Right cardiac atrium (tissue), 5 donors: ENCODE measurements at regions not wholly inside any gene's neighbourhood (a gene's known extent, or its start where the extent isn't known, plus 50 kb on each side); places are given as distances from the start of the nearest gene placed in this dataset.

Experiments
- ATAC-seq, 2 donors: fragments of 200-7000 bp; cut with Tn5 transposase; one replicate each; pipeline versions ENCODE4 v1.8.0 to v1.9.1; 2020; ENCODE audit warnings: moderate library complexity in 2 of 2, mild to moderate bottlenecking in 1 of 2
- DNase-seq, 3 donors: peaks; one replicate each; pipeline ENCODE4 v3.0.0-alpha.2; 2020
- H3K27ac ChIP-seq: one replicate; pipeline ENCODE4 v1.5.1; 2013; ENCODE audit warnings: mild to moderate bottlenecking, low read length, control low read depth, moderate library complexity
- H3K27me3 ChIP-seq: one replicate; pipeline ENCODE4 v1.6.1; 2013; ENCODE audit not compliant: control insufficient read depth, insufficient read depth
- H3K4me1 ChIP-seq: one replicate; pipeline ENCODE4 v1.6.1; 2013; ENCODE audit warnings: low read length; ENCODE audit not compliant: control insufficient read depth, insufficient read depth
- H3K4me3 ChIP-seq: one replicate; pipeline ENCODE4 v1.5.1; 2013; ENCODE audit warnings: low read length, control low read depth
- H3K9me3 ChIP-seq: one replicate; pipeline ENCODE4 v1.6.1; 2013; ENCODE audit warnings: low read length; ENCODE audit not compliant: control insufficient read depth
- WGBS: extraction: QIAGEN DNeasy Blood & Tissue Kit; methylation state at CpG from one replicate; pipeline ENCODE4 v1.1.7; 2013; 5-methylcytosine and 5-hydroxymethylcytosine counted together
- intact Hi-C, 4 donors: fragments of 100-400 bp; cut with DNase I; formaldehyde crosslinking; loops; one replicate each; pipeline versions ENCODE4 v1.11.0 to v1.14.0; 2022 to 2023
- donor health status: healthy with polysubstance abuse.
- donor health status: DM: no; HTN: yes; CAD: no.
- donor health status: DM: no; HTN: no; CAD: no.
- donor health status: DM: no; HTN: yes; CAD: no; lungs with severe emphysema.
- donor health status: DM: yes; HTN: yes; CAD: no.

DNA sequence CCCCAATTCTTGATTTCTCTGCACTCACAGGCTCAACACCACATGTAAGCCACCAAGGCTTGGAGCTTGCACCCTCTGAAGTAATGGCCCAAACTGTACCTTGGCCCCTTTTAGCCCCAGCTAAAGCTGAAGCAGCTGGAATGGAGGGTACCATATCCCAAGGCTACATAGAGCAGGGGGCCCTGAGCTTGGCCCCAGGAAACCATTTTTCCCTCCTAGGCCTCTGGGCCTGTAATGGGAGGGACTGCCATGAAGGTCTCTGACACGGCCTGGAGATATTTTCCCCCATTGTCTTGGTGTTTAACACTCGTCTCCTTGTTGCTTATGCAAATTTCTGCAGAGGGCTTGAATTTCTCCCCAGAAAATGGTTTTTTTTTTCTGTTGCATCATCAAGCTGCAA is 69.7 kb downstream of the SKA1 start:
- no peak overlapping the region for H3K27ac ChIP-seq
- 68% methylated on average over 2 of the region's 2 CpGs for WGBS
- H3K4me1 ChIP-seq, result no peaks in the 10 kb centered on the region
- no peaks in the 10 kb centered on the region for H3K27me3 ChIP-seq
- no peak for DNase-seq
- intact Hi-C loops, result no loop called here
- no peaks in the 10 kb centered on the region for H3K9me3 ChIP-seq
- H3K4me3 ChIP-seq, result no peak overlapping the region
- ATAC-seq, result no peak

DNA sequence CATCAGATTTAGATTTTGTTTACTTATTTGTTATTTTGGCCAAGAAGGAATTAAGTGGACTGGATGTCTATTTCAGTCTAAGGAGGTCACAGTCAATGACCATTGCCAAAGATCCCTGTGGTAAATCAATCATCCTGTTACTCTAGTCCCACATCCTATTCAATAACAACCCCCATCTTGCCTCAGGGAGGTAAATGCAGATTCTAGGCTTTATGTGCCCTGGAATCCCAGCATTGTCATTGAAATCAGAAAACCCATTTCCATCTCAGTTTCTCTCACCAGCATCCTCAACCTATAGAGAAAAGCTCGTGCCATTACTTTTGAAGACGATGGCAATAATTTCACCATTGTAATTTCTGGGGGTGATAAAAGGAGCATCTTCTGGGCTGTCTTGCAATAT is 71.8 kb downstream of the SKA1 start:
- 76% methylated on average over 2 of the region's 2 CpGs for WGBS
- H3K9me3 ChIP-seq, result no peaks in the 10 kb centered on the region
- ATAC-seq, result no peak
- intact Hi-C loops, result no loop called here
- H3K4me1 ChIP-seq, result no peaks in the 10 kb centered on the region
- DNase-seq, result no peak
- no peaks in the 10 kb centered on the region for H3K27me3 ChIP-seq
- H3K4me3 ChIP-seq, result no peak overlapping the region
- no peak overlapping the region for H3K27ac ChIP-seq

DNA sequence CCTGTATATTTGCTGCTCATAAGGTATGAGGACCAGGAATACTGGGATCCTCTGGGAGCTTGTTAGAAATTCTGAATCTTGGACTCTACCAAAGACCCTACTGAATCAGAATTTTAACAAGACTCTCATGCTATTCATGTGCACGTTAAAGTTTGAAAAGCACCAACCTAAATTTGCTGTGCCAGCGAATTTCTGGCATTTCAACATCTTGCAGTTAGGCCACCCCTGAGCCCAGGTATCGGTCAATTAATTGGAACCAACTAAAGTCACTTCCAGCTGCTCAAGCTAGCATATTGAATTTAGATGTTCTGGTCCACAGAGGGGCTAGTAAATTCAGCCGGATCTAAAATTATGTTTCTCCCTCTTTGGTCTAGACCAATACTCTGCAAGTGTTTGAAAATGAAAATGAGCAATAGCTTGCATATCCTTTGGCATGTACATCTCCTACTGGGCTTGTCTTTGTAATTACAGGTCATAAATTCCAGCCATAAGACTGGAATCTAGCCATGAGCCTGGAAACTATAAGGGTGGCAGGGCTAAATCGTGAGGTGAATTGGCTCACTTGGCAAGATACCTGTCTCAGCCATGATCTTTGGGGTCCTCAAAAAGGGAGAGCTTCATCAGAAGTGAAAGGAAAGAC is 72.4 kb downstream of the SKA1 start:
- 84% methylated on average over 5 of the region's 5 CpGs for WGBS
- no peak for DNase-seq
- intact Hi-C loops, result no loop called here

DNA sequence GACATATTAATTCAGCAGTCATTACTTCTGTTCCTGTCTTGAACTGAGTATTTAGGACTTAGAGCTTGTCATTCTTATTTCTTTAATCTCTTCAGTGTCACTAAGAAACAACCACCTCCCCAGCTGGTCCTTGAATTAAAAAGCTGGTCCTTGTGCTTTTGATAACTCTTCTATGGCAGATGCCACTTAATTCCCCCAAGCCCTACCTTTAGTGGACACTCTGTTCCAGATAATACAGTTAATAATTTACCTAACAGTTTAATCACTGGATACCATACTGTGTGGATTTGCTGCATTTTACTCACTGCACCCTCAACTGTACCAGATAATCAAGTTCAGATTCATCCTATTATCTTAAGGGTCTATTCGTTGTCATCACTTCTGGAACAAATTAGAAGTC is 73.1 kb downstream of the SKA1 start:
- intact Hi-C loops, result no loop called here
- H3K27me3 ChIP-seq, result no peaks in the 10 kb centered on the region
- DNase-seq (no peak), ATAC-seq (no peak)
- no peaks in the 10 kb centered on the region for H3K9me3 ChIP-seq
- H3K27ac ChIP-seq, result no peak overlapping the region
- H3K4me3 ChIP-seq, result no peak overlapping the region
- H3K4me1 ChIP-seq, result no peaks in the 10 kb centered on the region
- 75% methylated on average over 1 of the region's 1 CpG for WGBS

More for the DNA sequence above, 72.4 kb downstream of the SKA1 start:
- Histone ChIP-seq H3K27ac (no peak overlapping the region), H3K27me3 (no peaks in the 10 kb centered on the region), H3K9me3 (no peaks in the 10 kb centered on the region), H3K4me3 (no peak overlapping the region), H3K4me1 (no peaks in the 10 kb centered on the region)
- no peak for ATAC-seq

DNA sequence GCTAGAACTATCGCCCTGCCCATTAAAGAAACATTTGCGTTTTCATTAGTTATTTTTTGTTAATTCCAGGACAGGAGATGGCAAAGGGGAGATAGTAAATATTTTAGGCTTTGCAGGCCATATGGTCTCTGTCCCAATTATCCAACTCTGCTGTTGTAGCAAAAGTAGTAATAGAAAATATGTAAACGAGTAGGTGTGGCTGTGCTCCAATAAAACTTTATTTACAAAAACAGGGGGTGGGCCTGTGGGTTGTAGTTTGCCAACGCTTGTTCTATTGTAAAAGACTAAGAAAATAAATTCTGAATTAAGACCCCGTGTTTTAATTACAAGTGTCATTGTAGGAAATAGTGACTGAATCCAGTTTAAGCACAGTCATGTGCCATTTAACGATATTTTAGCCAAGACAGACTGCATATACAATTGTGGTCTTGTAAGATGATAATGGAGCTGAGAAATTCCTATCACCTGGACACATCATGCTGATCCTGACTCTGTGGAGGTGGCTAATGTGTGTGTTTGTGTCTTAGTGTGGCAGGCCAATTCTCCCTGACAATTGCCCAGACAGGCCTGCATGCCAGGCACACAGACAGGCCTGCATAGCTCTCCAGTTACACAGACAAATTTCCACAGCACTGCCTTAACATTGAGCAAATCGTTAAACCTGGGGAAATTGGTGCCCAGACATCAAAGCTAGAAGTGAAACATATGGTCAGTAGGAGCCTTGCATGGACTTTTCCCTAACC is 76.4 kb downstream of the SKA1 start:
- Histone ChIP-seq H3K27ac (no peak overlapping the region), H3K9me3 (no peaks in the 10 kb centered on the region), H3K27me3 (no peaks in the 10 kb centered on the region), H3K4me3 (no peak overlapping the region), H3K4me1 (no peaks in the 10 kb centered on the region)
- WGBS, result 82% methylated on average over 7 of the region's 7 CpGs
- intact Hi-C loops, result no loop called here
- no peak for ATAC-seq
- no peak for DNase-seq

- Histone ChIP-seq H3K4me1 (no peaks in the 10 kb centered on the region), H3K9me3 (no peaks in the 10 kb centered on the region), H3K27ac (no peak overlapping the region), H3K4me3 (no peak overlapping the region), H3K27me3 (no peaks in the 10 kb centered on the region)
- intact Hi-C loops, result no loop called here
- DNase-seq (no peak), ATAC-seq (no peak)
- 76% methylated on average over 1 of the region's 1 CpG for WGBS
Measured at GRCh38 chr18:50453014-50453680, 78.3 kb downstream of the SKA1 start.

DNA sequence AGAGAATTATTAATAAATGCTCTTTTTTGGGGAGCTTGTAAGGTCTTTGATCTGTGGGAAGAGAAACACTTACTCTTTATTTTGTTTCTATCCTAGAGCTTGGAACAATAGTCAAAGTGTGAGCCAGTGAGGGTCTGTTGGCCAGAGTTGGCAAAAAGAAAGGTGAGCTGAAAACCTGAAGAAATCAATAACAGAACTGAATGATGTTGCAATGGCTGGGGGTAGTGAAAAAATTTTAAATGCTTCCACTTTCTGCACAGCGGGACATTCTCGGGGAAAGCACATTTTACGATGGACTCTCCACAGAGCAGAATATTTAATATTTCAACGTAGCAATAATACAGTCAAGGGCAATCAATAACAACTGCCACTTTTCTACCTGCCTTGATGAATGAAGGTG is 78.9 kb downstream of the SKA1 start:
- Histone ChIP-seq H3K4me3 (no peak overlapping the region), H3K27ac (no peak overlapping the region), H3K27me3 (no peaks in the 10 kb centered on the region), H3K9me3 (no peaks in the 10 kb centered on the region), H3K4me1 (no peaks in the 10 kb centered on the region)
- WGBS, result 91% methylated on average over 4 of the region's 4 CpGs
- ATAC-seq, result no peak
- no peak for DNase-seq
- intact Hi-C loops, result no loop called here

GRCh38 chr18:50454387-50454988 is 79.6 kb downstream of the SKA1 start:
- WGBS, result 76% methylated on average over 10 of the region's 10 CpGs
- ATAC-seq, result no peak
- DNase-seq, result no peak
- H3K9me3 ChIP-seq, result no peaks in the 10 kb centered on the region
- no peak overlapping the region for H3K4me3 ChIP-seq
- intact Hi-C loops, result no loop called here
- H3K27ac ChIP-seq, result no peak overlapping the region
- no peaks in the 10 kb centered on the region for H3K27me3 ChIP-seq
- no peaks in the 10 kb centered on the region for H3K4me1 ChIP-seq

DNA sequence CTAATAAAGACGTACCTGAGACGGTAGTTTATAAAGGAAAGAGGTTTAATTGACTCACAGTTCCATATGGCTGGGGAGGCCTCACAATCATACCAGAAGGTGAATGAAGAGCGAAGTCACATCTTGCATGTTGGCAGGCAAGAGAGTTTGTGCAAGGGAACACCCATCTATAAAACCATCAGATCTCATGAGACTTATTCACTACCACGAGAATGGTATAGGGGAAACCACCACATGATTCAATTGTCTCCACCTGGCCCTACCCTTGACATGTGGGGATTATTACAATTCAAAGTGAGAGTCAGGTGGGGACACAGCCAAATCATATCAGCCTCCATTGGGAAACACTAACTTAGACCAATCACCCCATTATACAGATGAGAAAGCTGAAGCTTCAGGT is 81.4 kb downstream of the SKA1 start:
- no peaks in the 10 kb centered on the region for H3K4me1 ChIP-seq
- no peaks in the 10 kb centered on the region for H3K9me3 ChIP-seq
- WGBS, result 86% methylated on average over 4 of the region's 4 CpGs
- no peaks in the 10 kb centered on the region for H3K27me3 ChIP-seq
- H3K4me3 ChIP-seq, result no peak overlapping the region
- DNase-seq (no peak), ATAC-seq (no peak)
- intact Hi-C loops, result no loop called here
- no peak overlapping the region for H3K27ac ChIP-seq

GRCh38 chr18:50457639-50458038 is 82.8 kb downstream of the SKA1 start:
- 75% methylated on average over 2 of the region's 2 CpGs for WGBS
- Histone ChIP-seq H3K27me3 (no peaks in the 10 kb centered on the region), H3K4me1 (no peaks in the 10 kb centered on the region), H3K4me3 (no peak overlapping the region), H3K9me3 (no peaks in the 10 kb centered on the region), H3K27ac (no peak overlapping the region)
- no peak for ATAC-seq
- intact Hi-C loops, result no loop called here
- DNase-seq, result no peak

DNA sequence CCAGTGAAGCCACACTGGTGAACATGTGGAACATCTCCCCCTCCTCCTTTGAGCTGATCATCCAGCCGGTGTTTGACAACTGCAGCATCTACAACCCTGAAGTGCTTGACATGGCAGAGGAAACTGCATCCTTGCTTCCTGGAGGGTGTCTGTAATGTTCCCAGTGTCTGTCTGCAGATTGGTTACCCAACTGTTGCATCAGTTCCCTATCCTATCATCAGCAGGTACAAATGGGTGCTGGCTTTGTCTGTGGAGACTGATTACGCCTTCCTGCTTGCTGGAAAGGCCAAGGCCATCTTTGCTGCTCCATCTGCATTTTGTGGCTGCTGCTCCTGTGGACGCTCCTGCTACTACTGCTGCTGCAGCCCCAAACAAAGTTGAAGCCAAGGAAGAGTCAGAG is 83.5 kb downstream of the SKA1 start:
- intact Hi-C loops, result no loop called here
- H3K4me1 ChIP-seq, result no peaks in the 10 kb centered on the region
- H3K27me3 ChIP-seq, result no peaks in the 10 kb centered on the region
- no peaks in the 10 kb centered on the region for H3K9me3 ChIP-seq
- ATAC-seq (no peak), DNase-seq (no peak)
- WGBS, result 79% methylated on average over 3 of the region's 3 CpGs
- no peak overlapping the region for H3K27ac ChIP-seq
- no peak overlapping the region for H3K4me3 ChIP-seq
